CD4-positive, alpha-beta T cell treated with Interleukin-21 for 1 hour (primary cell): ENCODE measurements at regions not wholly inside any gene's neighbourhood (a gene's known extent, or its start where the extent isn't known, plus 50 kb on each side); places are given as distances from the start of the nearest gene placed in this dataset.

Source experiments
- DNase-seq: peaks from one replicate; pipeline ENCODE4 v3.0.0-alpha.2; 2020

DNA sequence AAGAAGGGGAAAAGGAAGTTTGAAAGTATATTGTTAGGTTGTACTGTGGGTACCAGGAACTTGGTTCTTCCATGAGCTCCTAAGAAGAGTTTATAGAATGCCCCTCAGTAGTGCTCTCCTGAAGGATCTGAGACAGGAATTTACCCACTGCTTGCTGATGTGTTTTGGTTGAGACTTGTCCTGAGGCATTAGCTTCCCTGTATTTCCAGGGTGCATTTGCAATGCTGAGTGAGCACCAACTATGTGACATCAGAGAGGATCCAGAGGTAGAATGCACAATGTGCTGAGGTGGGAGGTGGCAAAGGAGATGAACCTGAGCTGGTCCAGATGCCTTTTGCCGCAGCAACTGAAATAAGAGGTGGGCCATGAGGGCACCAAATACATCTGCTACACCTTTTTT, 64.3 kb upstream of the LRRC3B start:
- no peak for DNase-seq

DNA sequence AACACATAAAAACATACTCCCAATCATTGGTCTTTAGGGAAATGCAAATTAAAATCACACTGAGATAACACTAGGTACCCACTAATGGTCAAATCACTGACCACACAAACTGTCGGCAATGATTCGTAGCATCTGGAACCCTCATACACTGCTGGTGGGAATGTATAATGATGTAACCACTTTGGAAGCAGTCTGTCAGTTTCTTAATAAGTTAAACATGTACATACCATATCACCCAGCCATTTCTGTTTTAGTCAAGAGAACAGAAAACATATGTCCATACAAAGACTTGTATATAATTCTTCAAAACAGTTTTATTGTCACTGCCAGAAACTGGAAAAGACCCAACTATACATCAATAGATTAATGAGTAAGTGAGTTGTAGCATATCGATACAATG, 63.3 kb upstream of the LRRC3B start:
- no peak for DNase-seq

DNA sequence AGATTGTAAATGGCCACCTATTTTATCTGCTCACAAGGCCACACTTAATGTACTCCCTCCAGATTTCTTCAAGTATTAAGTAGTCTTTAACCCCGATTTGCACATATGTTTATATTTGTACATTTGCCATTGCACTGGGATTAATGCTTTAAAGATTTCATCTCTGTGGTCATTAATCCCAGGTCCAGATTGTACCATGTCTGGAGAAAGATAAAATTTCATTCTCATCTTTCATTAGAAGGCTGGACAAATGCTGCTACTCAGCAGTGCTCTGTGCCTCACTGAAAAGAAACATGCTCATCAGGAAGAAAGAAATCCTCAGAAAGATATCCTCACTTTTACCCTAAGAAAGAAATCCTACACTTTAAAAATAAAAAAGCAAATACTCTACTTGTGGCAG, 62.5 kb upstream of the LRRC3B start:
- no peak for DNase-seq

DNA sequence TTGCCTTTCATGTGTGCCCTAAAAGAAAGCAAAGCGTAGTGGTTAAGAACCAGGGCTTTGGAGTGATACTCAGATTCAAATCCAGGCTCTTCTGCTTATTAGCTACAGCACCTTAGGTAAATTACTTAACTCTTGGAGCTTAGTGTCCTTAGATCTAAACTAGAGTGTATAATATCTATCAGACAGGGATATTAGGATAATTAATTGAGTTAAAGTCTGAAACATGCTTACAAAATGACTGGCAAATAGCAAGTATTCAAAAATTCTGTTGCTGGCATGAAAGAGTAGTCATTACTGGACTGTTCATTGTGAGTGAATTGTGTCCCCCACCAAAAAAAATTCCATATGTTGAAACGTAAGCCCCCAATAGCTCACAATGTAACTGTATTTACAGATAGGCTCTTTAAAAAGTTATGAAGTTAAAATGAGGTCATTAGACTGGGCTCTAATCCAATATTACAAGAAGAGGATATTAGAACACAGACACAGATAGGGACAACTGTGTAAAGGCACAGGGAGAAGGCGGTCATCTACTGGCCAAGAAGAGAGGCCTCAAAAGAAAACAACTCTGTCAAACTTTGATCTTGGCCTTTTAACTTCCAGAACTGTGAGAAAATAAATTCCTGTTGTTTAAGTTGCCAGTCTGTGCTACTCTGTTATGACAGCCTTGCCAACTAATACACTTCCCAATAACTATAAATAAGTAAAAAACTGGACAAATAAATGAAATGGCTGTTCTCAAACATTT, 60.4 kb upstream of the LRRC3B start:
- no peak for DNase-seq
